HepG2 (cell line): ENCODE measurements at regions not wholly inside any gene's neighbourhood (a gene's known extent, or its start where the extent isn't known, plus 50 kb on each side); places are given as distances from the start of the nearest gene placed in this dataset.

Experiments used
- ATAC-seq: fragments of 200-7000 bp; cut with Tn5 transposase; 3 replicates; pipeline ENCODE4 v1.9.1; 2020; ENCODE audit warnings: mild to moderate bottlenecking, moderate library complexity
- BruUV-seq: library from RNA; stranded (reverse); fragments of 400-500 nt; replicated peaks from 2 replicates; lab custom pipeline; 2021; lab: Mats Ljungman, UMichigan
- CTCF ChIA-PET: fragments of 300-600 bp; formaldehyde crosslinking; extraction: SDS; loops from one replicate; lab custom pipeline; 2021; ENCODE audit warnings: low total read pairs, inconsistent platforms, low intra/inter-chr PET ratio; lab: Yijun Ruan, JAX
- POLR2A ChIA-PET: fragments of 350-600 bp; sonication (Branson Sonifier 250); formaldehyde crosslinking; loops from one replicate; lab custom pipeline; 2020; ENCODE audit warnings: antibody characterized with exemption, inconsistent platforms; lab: Yijun Ruan, JAX
- DNase-seq: peaks from one replicate; pipeline ENCODE4 v3.0.0-alpha.2; 2015; ENCODE audit warnings: low spot score
- FAIRE-seq: peaks from 3 replicates; lab custom pipeline; 2011; peaks lifted over from hg19 to GRCh38; lab: Jason Lieb, UNC
- H2AFZ ChIP-seq: one replicate; pipeline ENCODE4 v1.6.1; 2011; ENCODE audit warnings: low read length, inconsistent platforms
- H3K27ac ChIP-seq: fragments of 300-600 bp; 3 replicates; pipeline ENCODE4 v1.8.0; 2011; ENCODE audit warnings: mixed run types, mild to moderate bottlenecking, mixed read lengths, low read length, inconsistent platforms; ENCODE audit not compliant: insufficient read depth; ENCODE audit errors: extremely low read length
- H3K27me3 ChIP-seq, 2 experiments: fragments of 200-600 bp in 1 of 2; 2 replicates in 1 of 2; 3 replicates in 1 of 2; pipeline versions ENCODE4 v1.6.0 to v1.8.0; 2011; ENCODE audit warnings: low read length in 2 of 2, mild to moderate bottlenecking in 2 of 2, moderate library complexity in 2 of 2, inconsistent platforms in 1 of 2; ENCODE audit not compliant: insufficient read depth in 2 of 2, control insufficient read depth in 1 of 2
- H3K36me3 ChIP-seq, 2 experiments: fragments of 200-600 bp in 1 of 2; replicated peaks in 1 of 2; 2 replicates in 1 of 2; 3 replicates in 1 of 2; pipeline versions ENCODE4 v1.5.1 to v1.8.0; 2011; ENCODE audit warnings: low read length in 2 of 2, inconsistent platforms in 1 of 2; ENCODE audit not compliant: insufficient read depth in 2 of 2, control insufficient read depth in 1 of 2
- H3K4me1 ChIP-seq: 2 replicates; pipeline ENCODE4 v1.5.1; 2012; ENCODE audit warnings: low read length, inconsistent platforms; ENCODE audit not compliant: insufficient read depth
- H3K4me2 ChIP-seq: 2 replicates; pipeline ENCODE4 v1.6.0; 2011; ENCODE audit warnings: low read depth, low read length, inconsistent platforms
- H3K4me3 ChIP-seq, 3 experiments: fragments of 200-600 bp in 1 of 3; sonication (generic), shearing (Covaris generic) in 1 of 3; replicated peaks in 1 of 3; 2 replicates each; pipeline ENCODE4 v1.5.1; 2011 to 2016; ENCODE audit warnings: low read length in 3 of 3, inconsistent platforms in 2 of 3, low read depth in 2 of 3, mild to moderate bottlenecking in 2 of 3, control low read depth in 1 of 3, mixed read lengths in 1 of 3; ENCODE audit not compliant: insufficient read depth in 1 of 3
- H3K79me2 ChIP-seq: one replicate; pipeline ENCODE4 v1.6.1; 2011; ENCODE audit warnings: low read length, inconsistent platforms; ENCODE audit not compliant: insufficient read depth
- H3K9ac ChIP-seq: 2 replicates; pipeline ENCODE4 v1.6.0; 2011; ENCODE audit warnings: mild to moderate bottlenecking, low read depth, low read length, inconsistent platforms; ENCODE audit not compliant: insufficient read depth
- H3K9me3 ChIP-seq: 2 replicates; pipeline ENCODE4 v1.5.1; 2012; ENCODE audit warnings: mild to moderate bottlenecking, low read length
- H4K20me1 ChIP-seq: 2 replicates; pipeline ENCODE4 v1.6.0; 2011; ENCODE audit warnings: inconsistent platforms, mild to moderate bottlenecking, low read length, moderate library complexity; ENCODE audit not compliant: insufficient read depth
- FOXC1 ChIP-seq: sonication (generic); formaldehyde crosslinking; IDR thresholded peaks from 2 replicates; pipeline ENCODE4 v1.8.0; 2022; ENCODE audit warnings: mild to moderate bottlenecking, missing genetic modification reagents, borderline replicate concordance
- NCOA1 ChIP-seq: sonication (generic); formaldehyde crosslinking; IDR thresholded peaks from 2 replicates; pipeline ENCODE4 v1.9.0; 2021; ENCODE audit warnings: missing genetic modification reagents
- NR1H2 ChIP-seq: sonication (generic); formaldehyde crosslinking; IDR thresholded peaks from 2 replicates; pipeline ENCODE4 v1.8.1; 2022; ENCODE audit warnings: low read depth, missing genetic modification reagents, borderline replicate concordance
- PRMT3 ChIP-seq: sonication (generic); formaldehyde crosslinking; IDR thresholded peaks from 2 replicates; pipeline ENCODE4 v1.8.1; 2022; ENCODE audit warnings: low read depth, mild to moderate bottlenecking, moderate library complexity, missing genetic modification reagents, borderline replicate concordance
- RARG ChIP-seq: sonication (generic); formaldehyde crosslinking; IDR thresholded peaks from 2 replicates; pipeline ENCODE4 v1.4.0; 2020; ENCODE audit warnings: low read depth, mild to moderate bottlenecking, missing genetic modification reagents
- ZBTB20 ChIP-seq: sonication (generic); formaldehyde crosslinking; IDR thresholded peaks from 2 replicates; pipeline ENCODE4 v1.8.1; 2023; ENCODE audit warnings: missing genetic modification reagents, low read depth, mild to moderate bottlenecking, borderline replicate concordance
- ZBTB44 ChIP-seq: sonication (generic); formaldehyde crosslinking; IDR thresholded peaks from 2 replicates; pipeline ENCODE4 v1.4.0; 2020; ENCODE audit warnings: missing genetic modification reagents
- ZNF260 ChIP-seq: sonication (generic); formaldehyde crosslinking; IDR thresholded peaks from 2 replicates; pipeline ENCODE4 v1.4.0; 2020; ENCODE audit warnings: missing genetic modification reagents, low read depth, mild to moderate bottlenecking, borderline replicate concordance
- ZNF496 ChIP-seq: sonication (generic); formaldehyde crosslinking; IDR thresholded peaks from 2 replicates; pipeline ENCODE4 v1.8.1; 2023; ENCODE audit warnings: mild to moderate bottlenecking, moderate library complexity, missing genetic modification reagents; ENCODE audit not compliant: insufficient replicate concordance
- ZNF567 ChIP-seq: sonication (generic); formaldehyde crosslinking; IDR thresholded peaks from 2 replicates; pipeline ENCODE4 v1.8.1; 2023; ENCODE audit warnings: mild to moderate bottlenecking, missing genetic modification reagents, borderline replicate concordance
- WGBS: methylation state at CpG from one replicate; pipeline ENCODE4 v1.1.6; 2017; ENCODE audit warnings: low lambda C conversion rate; 5-methylcytosine and 5-hydroxymethylcytosine counted together
- in situ Hi-C: cut with HindIII; loops from 2 replicates; pipeline ENCODE4 v1.10.0; 2017; ENCODE audit warnings: low pct_unique_long_range_greater_than_20kb; ENCODE audit not compliant: extremely low pct_ligation_motif_present
- intact Hi-C: fragments of 100-400 bp; cut with micrococcal nuclease; formaldehyde crosslinking; loops from one replicate; pipeline ENCODE4 v1.10.0; 2022; ENCODE audit not compliant: unreplicated experiment
- TF ChIP-seq, protein P1 (sequence below): sonication (generic); formaldehyde crosslinking; IDR thresholded peaks from 2 replicates; pipeline ENCODE4 v1.4.0; 2020; ENCODE audit warnings: missing genetic modification reagents
- TF ChIP-seq, protein P2 (sequence below): sonication (generic); formaldehyde crosslinking; IDR thresholded peaks from 2 replicates; pipeline ENCODE4 v1.4.0; 2020; ENCODE audit warnings: missing genetic modification reagents, borderline replicate concordance

DNA sequence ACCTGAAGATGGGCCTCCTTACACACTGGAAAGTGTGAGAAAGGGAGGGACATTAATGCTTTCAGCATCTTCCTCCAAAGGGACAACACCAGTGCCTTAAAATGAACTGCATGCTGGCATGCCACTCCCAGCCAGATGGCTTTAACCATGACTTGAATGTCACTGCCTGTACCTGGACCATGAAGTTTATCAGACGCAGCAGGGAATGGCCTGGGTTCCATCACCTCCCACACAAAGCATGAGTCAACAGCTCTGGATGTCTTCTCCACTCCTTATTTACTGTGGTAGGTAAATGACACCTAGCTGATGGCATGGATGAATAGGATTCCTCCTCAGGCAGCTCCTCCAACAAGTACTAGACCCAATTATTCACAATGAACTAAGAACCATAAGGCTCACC lies 645.6 kb downstream of the SOX5 start:
- no peaks in the 10 kb centered on the region for H3K9me3 ChIP-seq
- H3K27ac ChIP-seq, result no peak overlapping the region
- in situ Hi-C loops, result no loop called here
- no peaks in the 10 kb centered on the region for H3K27me3 ChIP-seq
- no peaks in the 10 kb centered on the region for H4K20me1 ChIP-seq
- H3K4me3 ChIP-seq, result no peak overlapping the region
- 0% methylated on average over 1 of the region's 1 CpG for WGBS
- ATAC-seq (no peak), DNase-seq (no peak), FAIRE-seq (no peak)
- no peaks in the 10 kb centered on the region for H3K79me2 ChIP-seq
- no peak overlapping the region for H3K4me2 ChIP-seq
- CTCF ChIA-PET, result no interaction called here
- no peak overlapping the region for H3K9ac ChIP-seq
- H3K36me3 ChIP-seq, result no peaks in the 10 kb centered on the region
- no TSS peak for BruUV-seq
- intact Hi-C loops, result no loop called here
- no peaks in the 10 kb centered on the region for H3K4me1 ChIP-seq
- no peak overlapping the region for H2AFZ ChIP-seq
- POLR2A ChIA-PET, result no interaction called here
- TF ChIP-seq, protein P1, sequence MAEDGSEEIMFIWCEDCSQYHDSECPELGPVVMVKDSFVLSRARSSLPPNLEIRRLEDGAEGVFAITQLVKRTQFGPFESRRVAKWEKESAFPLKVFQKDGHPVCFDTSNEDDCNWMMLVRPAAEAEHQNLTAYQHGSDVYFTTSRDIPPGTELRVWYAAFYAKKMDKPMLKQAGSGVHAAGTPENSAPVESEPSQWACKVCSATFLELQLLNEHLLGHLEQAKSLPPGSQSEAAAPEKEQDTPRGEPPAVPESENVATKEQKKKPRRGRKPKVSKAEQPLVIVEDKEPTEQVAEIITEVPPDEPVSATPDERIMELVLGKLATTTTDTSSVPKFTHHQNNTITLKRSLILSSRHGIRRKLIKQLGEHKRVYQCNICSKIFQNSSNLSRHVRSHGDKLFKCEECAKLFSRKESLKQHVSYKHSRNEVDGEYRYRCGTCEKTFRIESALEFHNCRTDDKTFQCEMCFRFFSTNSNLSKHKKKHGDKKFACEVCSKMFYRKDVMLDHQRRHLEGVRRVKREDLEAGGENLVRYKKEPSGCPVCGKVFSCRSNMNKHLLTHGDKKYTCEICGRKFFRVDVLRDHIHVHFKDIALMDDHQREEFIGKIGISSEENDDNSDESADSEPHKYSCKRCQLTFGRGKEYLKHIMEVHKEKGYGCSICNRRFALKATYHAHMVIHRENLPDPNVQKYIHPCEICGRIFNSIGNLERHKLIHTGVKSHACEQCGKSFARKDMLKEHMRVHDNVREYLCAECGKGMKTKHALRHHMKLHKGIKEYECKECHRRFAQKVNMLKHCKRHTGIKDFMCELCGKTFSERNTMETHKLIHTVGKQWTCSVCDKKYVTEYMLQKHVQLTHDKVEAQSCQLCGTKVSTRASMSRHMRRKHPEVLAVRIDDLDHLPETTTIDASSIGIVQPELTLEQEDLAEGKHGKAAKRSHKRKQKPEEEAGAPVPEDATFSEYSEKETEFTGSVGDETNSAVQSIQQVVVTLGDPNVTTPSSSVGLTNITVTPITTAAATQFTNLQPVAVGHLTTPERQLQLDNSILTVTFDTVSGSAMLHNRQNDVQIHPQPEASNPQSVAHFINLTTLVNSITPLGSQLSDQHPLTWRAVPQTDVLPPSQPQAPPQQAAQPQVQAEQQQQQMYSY (CRISPR knock-in tag), result no peak
- TF ChIP-seq FOXC1 (CRISPR knock-in tag) (no peak), PRMT3 (CRISPR knock-in tag) (no peak), ZNF260 (CRISPR knock-in tag) (no peak), ZNF567 (CRISPR knock-in tag) (no peak), NR1H2 (CRISPR knock-in tag) (no peak), ZBTB20 (CRISPR knock-in tag) (no peak), RARG (CRISPR knock-in tag) (no peak), NCOA1 (no peak), ZNF496 (CRISPR knock-in tag) (no peak), ZBTB44 (CRISPR knock-in tag) (no peak)
- TF ChIP-seq, protein P2, sequence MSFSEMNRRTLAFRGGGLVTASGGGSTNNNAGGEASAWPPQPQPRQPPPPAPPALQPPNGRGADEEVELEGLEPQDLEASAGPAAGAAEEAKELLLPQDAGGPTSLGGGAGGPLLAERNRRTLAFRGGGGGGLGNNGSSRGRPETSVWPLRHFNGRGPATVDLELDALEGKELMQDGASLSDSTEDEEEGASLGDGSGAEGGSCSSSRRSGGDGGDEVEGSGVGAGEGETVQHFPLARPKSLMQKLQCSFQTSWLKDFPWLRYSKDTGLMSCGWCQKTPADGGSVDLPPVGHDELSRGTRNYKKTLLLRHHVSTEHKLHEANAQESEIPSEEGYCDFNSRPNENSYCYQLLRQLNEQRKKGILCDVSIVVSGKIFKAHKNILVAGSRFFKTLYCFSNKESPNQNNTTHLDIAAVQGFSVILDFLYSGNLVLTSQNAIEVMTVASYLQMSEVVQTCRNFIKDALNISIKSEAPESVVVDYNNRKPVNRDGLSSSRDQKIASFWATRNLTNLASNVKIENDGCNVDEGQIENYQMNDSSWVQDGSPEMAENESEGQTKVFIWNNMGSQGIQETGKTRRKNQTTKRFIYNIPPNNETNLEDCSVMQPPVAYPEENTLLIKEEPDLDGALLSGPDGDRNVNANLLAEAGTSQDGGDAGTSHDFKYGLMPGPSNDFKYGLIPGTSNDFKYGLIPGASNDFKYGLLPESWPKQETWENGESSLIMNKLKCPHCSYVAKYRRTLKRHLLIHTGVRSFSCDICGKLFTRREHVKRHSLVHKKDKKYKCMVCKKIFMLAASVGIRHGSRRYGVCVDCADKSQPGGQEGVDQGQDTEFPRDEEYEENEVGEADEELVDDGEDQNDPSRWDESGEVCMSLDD (CRISPR knock-in tag), result no peak
